Germinal center (tissue), 1 donor: ENCODE measurements at regions not wholly inside any gene's neighbourhood (a gene's known extent, or its start where the extent isn't known, plus 50 kb on each side); places are given as distances from the start of the nearest gene placed in this dataset.

Experiments used
- DNase-seq: peaks from one replicate; pipeline ENCODE4 v3.0.0; 2012; ENCODE audit warnings: mixed read lengths, low spot score

DNA sequence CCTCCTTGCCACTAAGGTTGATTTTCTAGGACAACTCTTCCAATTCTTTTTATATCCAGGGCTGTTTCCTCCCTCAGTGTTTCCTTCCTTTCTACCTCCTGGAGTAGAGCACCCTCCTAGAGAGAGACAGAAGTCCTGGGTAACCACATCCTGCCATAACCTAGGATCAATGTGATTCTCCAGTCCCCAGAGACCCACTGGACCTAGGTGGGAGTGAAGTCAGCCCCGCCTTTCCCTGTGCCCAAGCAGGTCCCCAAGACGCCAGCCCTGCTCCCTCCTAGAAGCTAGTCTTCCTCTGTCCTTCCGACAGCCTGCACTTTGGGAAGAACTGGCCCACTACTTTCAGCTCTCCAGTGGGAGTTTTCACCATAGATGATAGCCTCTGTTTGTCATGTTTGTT lies 166.8 kb upstream of the PLEKHG7 start:
- no peak for DNase-seq

DNA sequence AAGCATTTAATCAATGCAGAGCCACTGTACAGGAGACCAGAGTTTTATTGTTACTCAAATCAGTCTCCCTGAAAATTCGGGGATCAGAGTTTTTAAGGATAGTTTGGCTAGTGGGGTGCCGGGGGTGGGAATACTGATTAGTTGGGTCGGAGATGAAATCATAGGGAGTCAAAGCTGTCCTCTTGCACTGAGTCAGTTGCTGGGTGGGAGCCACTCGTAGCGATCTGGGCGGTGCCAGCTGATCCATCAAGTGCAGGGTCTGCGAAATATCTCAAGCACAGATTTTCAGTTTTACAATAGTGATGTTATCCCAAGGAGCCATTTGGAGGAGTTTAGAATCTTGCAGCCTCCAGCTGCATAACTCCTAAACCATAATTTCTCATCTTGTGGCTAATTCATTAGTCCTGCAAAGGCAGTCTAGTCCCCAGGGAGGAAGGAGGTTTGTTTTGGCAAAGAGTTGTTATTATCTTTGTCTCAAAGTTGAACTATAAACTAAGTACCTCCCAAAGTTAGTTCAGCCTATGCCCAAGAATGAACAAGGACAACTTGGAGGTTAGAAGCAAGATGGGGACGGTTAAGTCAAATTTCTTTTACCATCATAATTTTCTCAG lies 169.4 kb upstream of the PLEKHG7 start:
- DNase-seq, result no peak

GRCh38 chr12:92530706-92531105 lies 172.1 kb upstream of the PLEKHG7 start:
- DNase-seq, result no peak

DNA sequence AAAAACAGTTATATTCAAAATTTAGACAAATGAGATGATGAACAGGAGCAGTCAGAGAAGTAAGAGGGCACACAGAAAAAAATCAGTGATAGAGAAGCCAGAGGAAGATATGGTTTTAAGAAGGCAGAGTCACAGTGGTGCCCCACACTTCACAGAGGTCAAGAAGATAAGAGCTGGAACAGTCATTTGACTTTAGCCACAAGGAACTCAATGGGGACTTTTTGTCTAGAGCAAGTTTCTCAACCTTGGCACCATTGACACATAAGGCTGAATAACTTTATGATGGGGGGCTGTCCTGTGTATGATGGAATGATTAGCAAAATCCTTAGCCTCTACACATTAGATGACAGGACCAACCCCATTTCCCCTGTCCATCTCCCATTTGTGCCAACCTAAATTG lies 172.8 kb upstream of the PLEKHG7 start:
- no peak for DNase-seq

DNA sequence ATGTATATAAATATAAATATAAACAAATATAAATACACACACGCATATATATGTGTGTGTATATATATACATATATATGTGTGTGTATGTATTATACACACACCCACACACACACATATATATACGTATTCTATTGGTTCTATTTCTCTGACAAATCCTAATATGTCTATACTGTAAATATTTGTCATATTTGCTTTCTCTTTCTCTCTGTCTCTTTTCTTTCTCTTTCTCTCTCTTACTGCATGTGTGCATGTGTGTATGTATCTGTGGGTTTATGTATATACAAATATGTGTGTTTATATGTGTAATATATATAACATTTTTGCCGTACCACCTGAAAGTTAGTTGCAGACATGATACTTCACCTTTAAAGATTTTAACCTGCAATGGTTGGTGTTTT lies 174.2 kb upstream of the PLEKHG7 start:
- no peak for DNase-seq

- no peak for DNase-seq
Measured at GRCh38 chr12:92528097-92528496, 174.7 kb upstream of the PLEKHG7 start.

DNA sequence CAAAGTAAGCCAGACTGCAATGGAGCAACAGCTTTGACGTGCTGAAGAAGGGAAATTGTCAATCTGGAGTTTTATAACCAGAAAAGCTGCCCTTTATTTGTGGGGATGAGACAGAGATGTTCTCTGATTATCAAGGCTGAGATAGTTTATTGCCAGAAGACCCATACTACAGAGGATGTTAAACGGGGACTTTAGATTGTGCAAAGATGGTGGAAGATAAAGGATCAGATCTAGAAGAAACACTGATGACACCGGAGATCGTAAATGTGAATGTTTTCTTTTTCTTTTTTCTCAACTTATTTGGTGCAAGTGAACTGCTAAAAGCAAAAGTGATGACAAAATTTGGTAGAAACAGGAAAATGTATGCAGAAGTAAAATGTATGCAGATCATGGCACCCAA lies 178.3 kb upstream of the PLEKHG7 start:
- no peak for DNase-seq

- DNase-seq, result no peak
Measured at GRCh38 chr12:92520511-92520910, 182.3 kb upstream of the PLEKHG7 start.

DNA sequence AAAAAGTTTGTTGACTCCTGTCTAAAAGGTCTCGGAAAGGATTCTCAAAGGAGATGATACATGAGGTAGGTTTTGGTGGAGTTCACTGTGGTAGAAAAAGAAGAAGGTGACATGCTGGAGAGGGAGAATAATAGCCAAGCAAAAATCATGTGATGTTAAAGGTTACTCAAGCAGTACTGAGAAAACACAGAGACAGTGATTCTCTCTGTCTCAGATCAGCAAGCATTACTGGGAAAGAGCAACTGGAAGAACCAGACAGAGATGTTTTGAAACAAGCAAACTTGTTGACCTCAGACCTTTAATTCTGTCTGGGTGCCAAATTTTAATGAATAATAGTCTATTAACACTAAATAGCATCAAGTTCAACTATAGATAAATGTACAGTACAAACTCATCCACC lies 183.5 kb upstream of the PLEKHG7 start:
- DNase-seq, result no peak

- DNase-seq, result no peak
Measured at GRCh38 chr12:92518071-92518470, 184.7 kb upstream of the PLEKHG7 start.

DNA sequence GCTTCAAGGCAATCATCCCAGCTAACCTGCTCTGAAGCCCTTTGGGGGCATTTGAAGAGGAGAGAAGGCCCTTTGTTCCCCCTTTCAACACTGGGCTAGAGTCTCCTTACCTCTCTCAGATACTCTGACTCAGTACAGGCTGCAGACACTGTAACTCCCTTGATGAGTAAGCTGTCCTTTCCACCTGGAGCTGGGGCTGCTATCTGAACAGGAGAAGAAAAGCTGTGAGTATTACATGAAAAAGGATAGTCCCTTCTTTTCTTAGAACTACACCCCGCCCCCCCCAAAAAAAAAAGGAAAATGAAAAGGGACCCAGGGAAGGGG lies 186.6 kb upstream of the PLEKHG7 start:
- DNase-seq, result no peak

- no peak for DNase-seq
Measured at GRCh38 chr12:92513231-92513730, 189.5 kb upstream of the PLEKHG7 start.

- no peak for DNase-seq
Measured at GRCh38 chr12:92511786-92512185, 191.0 kb upstream of the PLEKHG7 start.

GRCh38 chr12:92509156-92509738 lies 193.5 kb upstream of the PLEKHG7 start:
- DNase-seq, result no peak

- DNase-seq, result no peak
Measured at GRCh38 chr12:92506891-92507290, 195.9 kb upstream of the PLEKHG7 start.

DNA sequence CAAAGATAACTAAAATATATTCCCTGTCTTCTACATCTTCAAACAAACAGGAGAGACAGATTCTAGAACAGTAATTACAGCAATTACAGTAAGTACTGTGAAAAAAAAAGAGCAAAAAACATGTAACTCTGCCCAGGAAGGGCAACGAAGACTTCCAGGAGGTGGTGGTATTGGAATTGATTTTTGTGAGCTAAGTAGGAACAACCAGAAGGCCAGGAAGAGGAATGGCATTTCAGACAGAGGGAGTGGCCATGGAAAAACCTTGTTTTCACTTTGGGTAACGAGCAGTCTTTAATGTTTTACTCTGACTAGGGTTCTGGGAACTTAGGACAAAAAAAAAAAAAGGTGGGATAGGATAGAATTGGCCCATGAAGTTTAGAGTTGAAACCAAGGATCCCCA lies 196.3 kb upstream of the PLEKHG7 start:
- DNase-seq, result no peak

DNA sequence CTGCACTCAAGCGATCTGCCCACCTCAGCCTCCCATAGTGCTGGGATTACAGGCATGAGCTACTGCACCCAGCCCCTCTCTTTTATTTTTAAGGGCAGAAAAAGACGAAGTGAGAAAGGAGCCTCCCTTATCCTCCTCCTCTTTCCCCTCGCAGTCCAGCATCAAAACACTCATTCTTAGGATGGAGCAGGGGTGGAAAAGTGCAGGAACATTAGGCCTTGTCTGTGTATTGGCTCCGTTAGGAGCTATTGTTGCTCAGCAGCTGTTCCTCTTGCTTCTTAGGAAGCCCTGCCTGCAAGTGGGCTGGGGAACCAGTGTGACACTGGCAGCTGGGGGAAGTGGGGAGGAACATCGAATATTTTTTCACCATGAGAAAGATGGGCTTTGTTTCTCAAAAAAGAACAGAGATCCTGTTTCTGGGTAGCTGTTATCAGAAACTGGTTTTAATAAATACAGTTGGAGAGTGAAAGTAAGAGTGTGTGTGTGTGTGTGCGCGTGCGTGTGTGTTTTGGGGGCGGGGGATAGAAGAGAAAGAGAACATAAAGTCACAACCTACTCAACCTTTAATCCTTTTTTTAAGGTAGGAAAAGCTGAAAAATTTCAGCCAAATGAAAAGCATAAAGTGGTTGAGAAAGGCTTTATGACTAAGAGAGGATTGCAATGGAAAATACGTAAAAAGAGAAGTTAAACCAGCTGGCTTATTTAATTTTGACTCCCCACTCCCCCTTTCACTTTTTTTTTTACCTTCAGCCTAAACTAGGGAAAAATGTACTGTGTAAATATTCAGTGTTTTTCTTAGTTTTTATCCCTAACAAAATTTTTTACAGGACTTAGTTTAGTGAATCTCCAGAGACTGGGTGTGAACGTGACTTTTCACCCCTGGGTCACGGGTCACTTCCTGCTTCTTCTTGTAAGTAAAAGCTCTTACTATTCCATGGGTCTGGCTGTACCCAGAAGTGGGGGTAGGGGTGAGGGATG lies 197.2 kb upstream of the PLEKHG7 start:
- DNase-seq, result peak; percentile 26

DNA sequence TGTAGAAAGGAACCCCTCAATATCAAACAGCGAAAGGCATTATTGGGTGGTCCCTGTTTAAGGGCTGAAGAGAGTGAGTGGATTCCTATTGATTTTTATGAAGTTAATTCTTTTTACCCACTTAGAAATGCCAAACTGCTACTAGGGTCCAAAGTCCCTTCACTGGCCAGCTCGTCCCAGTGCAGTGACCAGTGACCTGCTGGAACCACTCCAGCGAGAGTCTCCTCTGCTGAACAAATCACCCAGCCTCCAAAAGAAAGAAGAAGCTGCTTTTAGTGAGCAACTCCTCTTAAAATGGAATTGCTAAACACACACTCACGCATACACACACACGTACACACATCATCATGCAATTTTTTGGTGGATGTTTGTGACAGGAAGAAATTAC lies 198.2 kb upstream of the PLEKHG7 start:
- no peak for DNase-seq

DNA sequence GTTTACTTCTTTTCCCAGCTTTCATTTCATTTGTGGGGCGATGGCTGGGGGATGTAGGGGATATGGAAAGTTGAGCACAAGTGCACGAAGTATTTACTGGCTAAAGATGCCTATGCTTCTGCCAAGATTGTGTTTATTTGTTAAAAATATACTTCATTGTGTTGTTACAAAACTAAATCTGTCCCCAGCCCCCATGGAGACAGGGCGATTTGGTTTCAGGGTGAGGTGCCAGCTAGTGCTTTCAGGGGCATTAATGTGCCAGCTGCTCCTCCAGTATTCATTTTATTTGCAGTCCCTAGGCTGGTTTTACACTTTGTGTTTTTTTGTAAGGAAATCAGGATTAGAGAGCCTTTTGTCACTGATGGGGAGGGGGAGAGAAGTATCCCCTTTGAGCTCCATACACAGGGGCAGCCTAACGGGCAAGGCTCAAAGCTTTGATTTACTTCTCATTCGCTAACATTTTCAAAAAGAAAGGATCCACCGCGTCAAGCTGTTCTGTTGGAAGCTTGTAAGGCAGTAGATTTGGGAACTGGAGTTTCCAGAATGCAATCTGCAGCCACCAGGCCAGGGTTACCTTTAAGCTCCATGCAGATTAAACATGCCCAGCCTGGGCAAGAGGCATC lies 198.7 kb upstream of the PLEKHG7 start:
- DNase-seq, result no peak

GRCh38 chr12:92503029-92503931 lies 199.5 kb upstream of the PLEKHG7 start:
- DNase-seq, result no peak

DNA sequence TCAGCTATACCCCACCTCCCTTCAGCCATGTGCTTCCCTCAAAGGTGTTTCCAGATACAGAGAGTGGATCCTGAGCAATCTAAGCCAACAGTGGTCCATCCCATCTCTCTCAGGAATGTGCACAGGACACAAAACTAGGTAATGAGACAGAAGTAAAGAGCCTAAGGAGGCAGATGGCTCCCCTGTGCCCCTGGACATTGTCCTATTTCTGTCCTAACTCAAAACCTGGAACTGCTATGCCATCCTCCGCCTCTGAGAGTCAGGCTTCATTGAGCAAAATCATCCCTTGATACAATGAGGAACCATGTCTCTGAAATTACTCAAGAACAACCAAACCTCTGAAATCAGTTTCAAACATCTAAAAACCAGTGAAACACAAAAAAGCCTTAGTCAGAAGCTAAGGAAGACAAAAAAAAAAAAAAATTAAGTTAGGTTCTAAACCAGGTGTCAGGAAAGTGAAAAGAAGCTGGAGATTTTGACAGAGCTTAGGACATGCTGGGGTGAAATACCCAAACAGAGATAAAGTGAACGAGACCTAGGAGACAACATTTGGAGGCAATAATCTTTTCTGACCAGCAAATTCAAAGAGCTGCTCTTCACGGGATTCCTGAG lies 200.3 kb upstream of the PLEKHG7 start:
- no peak for DNase-seq
